DOHH2 (cell line): ENCODE measurements at regions not wholly inside any gene's neighbourhood (a gene's known extent, or its start where the extent isn't known, plus 50 kb on each side); places are given as distances from the start of the nearest gene placed in this dataset.

ENCODE experiments used
- H3F3A ChIP-seq: fragments of 200-600 bp; sonication (generic), shearing (Covaris generic); 2 replicates; pipeline ENCODE4 v1.6.0; 2016; ENCODE audit warnings: antibody characterized with exemption, mild to moderate bottlenecking; ENCODE audit not compliant: control insufficient read depth, insufficient read depth
- H3K27ac ChIP-seq: fragments of 200-600 bp; sonication (generic); 2 replicates; pipeline ENCODE4 v1.5.1; 2014; ENCODE audit warnings: low read depth, mild to moderate bottlenecking, low read length, moderate library complexity
- H3K27me3 ChIP-seq: fragments of 200-600 bp; sonication (generic); 2 replicates; pipeline ENCODE4 v1.6.1; 2014; ENCODE audit warnings: mild to moderate bottlenecking, low read length, mixed read lengths; ENCODE audit not compliant: control insufficient read depth
- H3K36me3 ChIP-seq: fragments of 200-600 bp; sonication (generic); 2 replicates; pipeline ENCODE4 v1.6.1; 2014; ENCODE audit warnings: mild to moderate bottlenecking, low read length, moderate library complexity, mixed read lengths; ENCODE audit not compliant: control insufficient read depth
- H3K4me1 ChIP-seq: fragments of 200-600 bp; sonication (generic); 2 replicates; pipeline ENCODE4 v1.6.1; 2014; ENCODE audit warnings: mild to moderate bottlenecking, low read length, mixed read lengths; ENCODE audit not compliant: control insufficient read depth
- H3K4me2 ChIP-seq: fragments of 200-600 bp; sonication (generic); 2 replicates; pipeline ENCODE4 v1.6.0; 2014; ENCODE audit warnings: mild to moderate bottlenecking, low read length, moderate library complexity
- H3K4me3 ChIP-seq: fragments of 200-600 bp; sonication (generic); 2 replicates; pipeline ENCODE4 v1.5.1; 2014; ENCODE audit warnings: mild to moderate bottlenecking, low read length, mixed read lengths
- H3K79me2 ChIP-seq: fragments of 200-600 bp; sonication (generic); 2 replicates; pipeline ENCODE4 v1.6.1; 2014; ENCODE audit warnings: mild to moderate bottlenecking, low read length, mixed read lengths; ENCODE audit not compliant: control insufficient read depth
- H3K9me2 ChIP-seq: fragments of 200-600 bp; sonication (generic); replicated peaks from 2 replicates; pipeline ENCODE4 v1.6.1; 2014; ENCODE audit warnings: mild to moderate bottlenecking, low read length, mixed read lengths; ENCODE audit not compliant: control insufficient read depth
- H3K9me3 ChIP-seq: fragments of 200-600 bp; sonication (generic); 2 replicates; pipeline ENCODE4 v1.6.1; 2014; ENCODE audit warnings: antibody characterized with exemption, low read length, mixed read lengths; ENCODE audit not compliant: control insufficient read depth, insufficient read depth
- H4K20me1 ChIP-seq: fragments of 200-600 bp; sonication (generic); 2 replicates; pipeline ENCODE4 v1.6.0; 2014; ENCODE audit warnings: low read depth, mild to moderate bottlenecking, antibody characterized with exemption, low read length, moderate library complexity; ENCODE audit not compliant: control insufficient read depth, insufficient read depth
- EZH2phosphoT487 ChIP-seq: fragments of 200-600 bp; sonication (generic); IDR thresholded peaks from 2 replicates; pipeline ENCODE4 v1.6.1; 2017; ENCODE audit warnings: borderline replicate concordance, mild to moderate bottlenecking, antibody characterized with exemption, low read length, moderate library complexity, mixed read lengths
- TF ChIP-seq, protein P1 (sequence below): fragments of 200-600 bp; sonication (generic); IDR thresholded peaks from one replicate; pipeline ENCODE4 v1.5.1; 2014; ENCODE audit warnings: antibody characterized with exemption, mild to moderate bottlenecking, low read depth, low read length; ENCODE audit not compliant: poor library complexity, severe bottlenecking

DNA sequence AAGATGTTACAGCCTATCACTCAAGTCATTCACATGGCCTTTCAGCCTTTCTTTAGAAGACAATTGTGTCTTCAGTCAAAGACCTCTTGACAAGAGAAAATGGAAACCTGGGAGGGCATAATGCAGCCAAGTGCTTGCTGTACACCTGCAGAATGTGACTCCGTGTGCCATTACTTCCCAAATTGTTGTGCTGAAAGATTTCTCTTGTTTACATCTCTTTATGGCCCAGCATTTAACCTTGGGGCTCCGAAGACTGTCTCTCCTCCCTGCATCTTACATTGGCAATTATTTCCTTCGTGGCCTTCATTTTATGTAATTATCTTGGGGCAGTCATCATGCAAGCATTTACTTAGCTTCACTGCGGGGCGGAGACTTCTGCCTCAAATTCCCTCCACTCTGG lies 287.0 kb downstream of the TCF7L2 start:
- Histone ChIP-seq H3K79me2 (no peaks in the 10 kb centered on the region), H3K27me3 (peaks cover 21% of the 10 kb centered on the region), H3K9me3 (no peaks in the 10 kb centered on the region), H3K27ac (no peak overlapping the region), H3F3A (no peaks in the 10 kb centered on the region), H3K4me2 (no peak overlapping the region), H3K36me3 (no peaks in the 10 kb centered on the region), H3K9me2 (no peaks in the 10 kb centered on the region), H3K4me3 (no peak overlapping the region), H3K4me1 (0 out of 2 replicates have a peak, but pooled peaks cover 4% of the 10 kb centered on the region), H4K20me1 (no peaks in the 10 kb centered on the region)
- TF ChIP-seq, protein P1, sequence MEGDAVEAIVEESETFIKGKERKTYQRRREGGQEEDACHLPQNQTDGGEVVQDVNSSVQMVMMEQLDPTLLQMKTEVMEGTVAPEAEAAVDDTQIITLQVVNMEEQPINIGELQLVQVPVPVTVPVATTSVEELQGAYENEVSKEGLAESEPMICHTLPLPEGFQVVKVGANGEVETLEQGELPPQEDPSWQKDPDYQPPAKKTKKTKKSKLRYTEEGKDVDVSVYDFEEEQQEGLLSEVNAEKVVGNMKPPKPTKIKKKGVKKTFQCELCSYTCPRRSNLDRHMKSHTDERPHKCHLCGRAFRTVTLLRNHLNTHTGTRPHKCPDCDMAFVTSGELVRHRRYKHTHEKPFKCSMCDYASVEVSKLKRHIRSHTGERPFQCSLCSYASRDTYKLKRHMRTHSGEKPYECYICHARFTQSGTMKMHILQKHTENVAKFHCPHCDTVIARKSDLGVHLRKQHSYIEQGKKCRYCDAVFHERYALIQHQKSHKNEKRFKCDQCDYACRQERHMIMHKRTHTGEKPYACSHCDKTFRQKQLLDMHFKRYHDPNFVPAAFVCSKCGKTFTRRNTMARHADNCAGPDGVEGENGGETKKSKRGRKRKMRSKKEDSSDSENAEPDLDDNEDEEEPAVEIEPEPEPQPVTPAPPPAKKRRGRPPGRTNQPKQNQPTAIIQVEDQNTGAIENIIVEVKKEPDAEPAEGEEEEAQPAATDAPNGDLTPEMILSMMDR: no peak
- no peak for TF ChIP-seq EZH2phosphoT487

DNA sequence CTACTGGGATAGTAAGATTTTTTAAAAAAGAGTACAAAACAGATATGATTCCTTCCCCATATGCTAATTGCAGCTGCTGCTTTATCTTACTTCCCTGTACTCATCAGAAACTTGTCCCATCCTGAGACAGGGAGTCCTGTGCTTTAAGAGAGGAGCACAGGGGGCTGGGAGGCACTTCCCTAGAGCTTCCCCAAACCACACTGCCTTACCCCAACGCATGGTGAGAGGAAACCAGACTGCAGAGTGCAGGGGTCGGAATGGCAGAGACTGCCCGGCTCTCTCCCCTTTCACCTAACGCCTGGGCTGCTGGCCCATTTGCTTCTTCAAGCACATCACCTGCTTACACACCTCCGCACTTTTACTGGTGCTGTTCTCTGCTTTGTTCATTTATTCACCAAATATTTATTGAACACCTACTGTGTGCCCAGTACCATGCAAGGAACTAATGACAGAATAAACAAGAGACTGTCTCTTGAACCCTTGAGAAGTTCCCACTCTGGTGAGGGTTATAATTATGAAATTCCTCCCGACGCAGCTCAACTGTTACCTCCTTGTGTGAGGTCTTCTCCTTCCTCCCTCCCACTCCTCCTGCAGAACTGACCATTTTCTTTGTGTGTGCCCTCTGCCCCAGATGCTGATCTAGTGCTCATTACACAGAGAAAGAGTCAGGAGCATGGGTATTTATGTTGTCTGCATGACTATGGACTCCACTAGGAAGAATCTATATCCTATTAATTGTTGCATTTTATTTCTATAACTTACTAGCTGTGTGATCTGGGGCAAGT lies 289.7 kb downstream of the TCF7L2 start:
- no peak overlapping the region for H3K27ac ChIP-seq
- peaks cover 19% of the 10 kb centered on the region for H3K27me3 ChIP-seq
- H3K36me3 ChIP-seq: no peaks in the 10 kb centered on the region
- H3K9me2 ChIP-seq: no peaks in the 10 kb centered on the region
- no peaks in the 10 kb centered on the region for H3K9me3 ChIP-seq
- TF ChIP-seq, protein P1: no peak
- TF ChIP-seq EZH2phosphoT487: no peak
- no peaks in the 10 kb centered on the region for H4K20me1 ChIP-seq
- no peaks in the 10 kb centered on the region for H3K79me2 ChIP-seq
- H3K4me1 ChIP-seq: 0 out of 2 replicates have a peak, but pooled peaks cover 4% of the 10 kb centered on the region
- no peak overlapping the region for H3K4me3 ChIP-seq
- H3F3A ChIP-seq: no peaks in the 10 kb centered on the region
- H3K4me2 ChIP-seq: no peak overlapping the region

DNA sequence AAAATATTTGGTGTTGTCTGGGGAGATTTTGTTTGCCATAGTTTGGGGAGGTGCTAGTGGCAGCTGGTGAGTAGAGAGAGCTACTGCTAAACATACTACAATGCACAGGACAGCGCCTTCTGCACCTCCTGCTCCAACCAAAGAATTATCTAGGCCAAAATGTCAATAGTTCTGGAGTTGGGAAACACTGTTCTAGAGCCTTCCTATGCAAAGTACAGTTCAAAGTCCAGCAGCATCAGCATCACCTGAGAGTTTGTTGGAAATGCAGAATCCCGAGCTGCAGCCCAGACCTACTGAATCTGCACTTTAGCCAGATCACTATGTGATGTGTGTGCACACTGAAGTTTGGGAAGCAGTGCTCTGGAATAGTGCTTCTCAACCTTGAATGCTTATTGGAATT lies 290.7 kb downstream of the TCF7L2 start:
- H3K4me2 ChIP-seq: no peak overlapping the region
- H3K4me1 ChIP-seq: 0 out of 2 replicates have a peak, but pooled peaks cover 4% of the 10 kb centered on the region
- no peaks in the 10 kb centered on the region for H3K79me2 ChIP-seq

More for the DNA sequence above, 290.7 kb downstream of the TCF7L2 start:
- no peaks in the 10 kb centered on the region for H3K36me3 ChIP-seq
- H3K9me3 ChIP-seq: no peaks in the 10 kb centered on the region
- H3K27ac ChIP-seq: no peak overlapping the region
- H3K27me3 ChIP-seq: peaks cover 19% of the 10 kb centered on the region
- no peak overlapping the region for H3K4me3 ChIP-seq
- H3F3A ChIP-seq: no peaks in the 10 kb centered on the region
- no peaks in the 10 kb centered on the region for H3K9me2 ChIP-seq
- no peaks in the 10 kb centered on the region for H4K20me1 ChIP-seq
- TF ChIP-seq, protein P1: no peak
- TF ChIP-seq EZH2phosphoT487: no peak
